Liver (tissue), 8 donors: ENCODE measurements at regions not wholly inside any gene's neighbourhood (a gene's known extent, or its start where the extent isn't known, plus 50 kb on each side); places are given as distances from the start of the nearest gene placed in this dataset.

ENCODE experiments used
- DNase-seq: peaks from one replicate; pipeline ENCODE4 v3.0.0-alpha.2; 2017; ENCODE audit warnings: low spot score
- H3K27ac ChIP-seq, 2 donors: one replicate each; pipeline ENCODE4 v1.7.0; 2013; ENCODE audit warnings: inconsistent platforms in 2 of 2, low read length in 2 of 2, control low read depth in 1 of 2, low read depth in 1 of 2, mild to moderate bottlenecking in 1 of 2
- H3K27me3 ChIP-seq, 4 donors: one replicate each; pipeline versions ENCODE4 v1.6.1 to v1.7.0; 2013; ENCODE audit warnings: low read length in 3 of 4, inconsistent platforms in 1 of 4, mild to moderate bottlenecking in 1 of 4, moderate library complexity in 1 of 4; ENCODE audit not compliant: control insufficient read depth in 4 of 4, insufficient read depth in 4 of 4
- H3K36me3 ChIP-seq, 4 donors: one replicate each; pipeline versions ENCODE4 v1.6.1 to v1.7.0; 2013; ENCODE audit warnings: low read length in 3 of 4, mild to moderate bottlenecking in 3 of 4, low read depth in 1 of 4, moderate library complexity in 1 of 4; ENCODE audit not compliant: control insufficient read depth in 4 of 4, insufficient read depth in 3 of 4
- H3K4me1 ChIP-seq, 4 donors: one replicate each; pipeline versions ENCODE4 v1.6.1 to v1.7.0; 2013; ENCODE audit warnings: low read length in 3 of 4, mild to moderate bottlenecking in 3 of 4, moderate library complexity in 1 of 4; ENCODE audit not compliant: control insufficient read depth in 4 of 4, insufficient read depth in 4 of 4
- H3K4me3 ChIP-seq, 3 donors: one replicate each; pipeline versions ENCODE4 v1.6.1 to v1.7.0; 2013; ENCODE audit warnings: low read length in 3 of 3, control low read depth in 1 of 3, low read depth in 1 of 3, mild to moderate bottlenecking in 1 of 3
- H3K9ac ChIP-seq, 2 donors: one replicate each; pipeline ENCODE4 v1.7.0; 2013; ENCODE audit warnings: low read length in 2 of 2, mild to moderate bottlenecking in 2 of 2, moderate library complexity in 2 of 2, control low read depth in 1 of 2, low read depth in 1 of 2
- H3K9me3 ChIP-seq, 4 donors: one replicate each; pipeline versions ENCODE4 v1.6.1 to v1.7.0; 2013; ENCODE audit warnings: low read length in 3 of 4; ENCODE audit not compliant: control insufficient read depth in 4 of 4
- EGR1 ChIP-seq, 2 donors: IDR thresholded peaks; 2 replicates each; pipeline ENCODE4 v1.6.1; 2016 to 2018; ENCODE audit warnings: antibody characterized with exemption in 2 of 2, low read depth in 2 of 2
- FOXA1 ChIP-seq: IDR thresholded peaks from 2 replicates; pipeline ENCODE4 v1.6.1; 2016; ENCODE audit warnings: antibody characterized with exemption
- FOXA2 ChIP-seq: IDR thresholded peaks from 2 replicates; pipeline ENCODE4 v1.6.1; 2016; ENCODE audit warnings: antibody characterized with exemption
- GABPA ChIP-seq, 2 donors: IDR thresholded peaks in 1 of 2; conservative IDR thresholded peaks in 1 of 2; 2 replicates each; pipeline ENCODE4 v1.6.1; 2016; ENCODE audit warnings: antibody characterized with exemption in 2 of 2, mild to moderate bottlenecking in 1 of 2, moderate library complexity in 1 of 2
- HNF4G ChIP-seq: IDR thresholded peaks from 2 replicates; pipeline ENCODE4 v1.6.1; 2016; ENCODE audit warnings: antibody characterized with exemption
- JUND ChIP-seq, 2 donors: IDR thresholded peaks; 2 replicates each; pipeline ENCODE4 v1.6.1; 2016; ENCODE audit warnings: antibody characterized with exemption in 2 of 2
- NR2F2 ChIP-seq: IDR thresholded peaks from 2 replicates; pipeline ENCODE4 v1.6.1; 2016; ENCODE audit warnings: antibody characterized with exemption
- RAD21 ChIP-seq, 2 donors: IDR thresholded peaks; 2 replicates each; pipeline ENCODE4 v1.6.1; 2016; ENCODE audit warnings: antibody characterized with exemption in 2 of 2, mild to moderate bottlenecking in 2 of 2
- REST ChIP-seq: IDR thresholded peaks from 2 replicates; pipeline ENCODE4 v1.6.1; 2016; ENCODE audit warnings: antibody characterized with exemption, mild to moderate bottlenecking
- RXRA ChIP-seq, 2 donors: IDR thresholded peaks; 2 replicates each; pipeline ENCODE4 v1.6.1; 2017 to 2018; ENCODE audit warnings: antibody characterized with exemption in 2 of 2, mild to moderate bottlenecking in 1 of 2
- SP1 ChIP-seq: IDR thresholded peaks from 2 replicates; pipeline ENCODE4 v1.6.1; 2018; ENCODE audit warnings: antibody characterized with exemption, mild to moderate bottlenecking
- YY1 ChIP-seq: IDR thresholded peaks from 2 replicates; pipeline ENCODE4 v1.6.1; 2016; ENCODE audit warnings: antibody characterized with exemption, mild to moderate bottlenecking
- WGBS: extraction: QIAGEN DNeasy Blood & Tissue Kit; methylation state at CpG from one replicate; pipeline ENCODE4 v1.1.7; 2013; 5-methylcytosine and 5-hydroxymethylcytosine counted together
- TF ChIP-seq, protein P1 (sequence below): IDR thresholded peaks from 2 replicates; pipeline ENCODE4 v1.6.1; 2016; ENCODE audit warnings: antibody characterized with exemption
- TF ChIP-seq, protein P2 (sequence below): fragments of 150-350 bp; IDR thresholded peaks from 2 replicates; pipeline ENCODE4 v1.5.1; 2017; ENCODE audit warnings: improper control_type of control experiment, low read depth, low read length; ENCODE audit not compliant: missing input control
- TF ChIP-seq, protein P3 (sequence below): IDR thresholded peaks from 2 replicates; pipeline ENCODE4 v1.6.1; 2016; ENCODE audit warnings: antibody characterized with exemption
- TF ChIP-seq, protein P4 (sequence below): IDR thresholded peaks from 2 replicates; pipeline ENCODE4 v1.6.1; 2016; ENCODE audit warnings: antibody characterized with exemption
- donor health status: healthy.
- donor health status: healthy.
- donor health status: healthy.
- donor health status: healthy.
- donor health status: healthy.

- 48% methylated on average over 5 of the region's 5 CpGs for WGBS
Measured at GRCh38 chr13:53144826-53145225, 116.2 kb downstream of the OLFM4 start.

More at GRCh38 chr13:53144826-53145225, 116.2 kb downstream of the OLFM4 start:
- H3K9ac ChIP-seq = no peak overlapping the region
- DNase-seq = no peak
- H3K4me3 ChIP-seq = no peak overlapping the region
- no peak overlapping the region for H3K27ac ChIP-seq
- no peaks in the 10 kb centered on the region for H3K9me3 ChIP-seq
- TF ChIP-seq, protein P1, sequence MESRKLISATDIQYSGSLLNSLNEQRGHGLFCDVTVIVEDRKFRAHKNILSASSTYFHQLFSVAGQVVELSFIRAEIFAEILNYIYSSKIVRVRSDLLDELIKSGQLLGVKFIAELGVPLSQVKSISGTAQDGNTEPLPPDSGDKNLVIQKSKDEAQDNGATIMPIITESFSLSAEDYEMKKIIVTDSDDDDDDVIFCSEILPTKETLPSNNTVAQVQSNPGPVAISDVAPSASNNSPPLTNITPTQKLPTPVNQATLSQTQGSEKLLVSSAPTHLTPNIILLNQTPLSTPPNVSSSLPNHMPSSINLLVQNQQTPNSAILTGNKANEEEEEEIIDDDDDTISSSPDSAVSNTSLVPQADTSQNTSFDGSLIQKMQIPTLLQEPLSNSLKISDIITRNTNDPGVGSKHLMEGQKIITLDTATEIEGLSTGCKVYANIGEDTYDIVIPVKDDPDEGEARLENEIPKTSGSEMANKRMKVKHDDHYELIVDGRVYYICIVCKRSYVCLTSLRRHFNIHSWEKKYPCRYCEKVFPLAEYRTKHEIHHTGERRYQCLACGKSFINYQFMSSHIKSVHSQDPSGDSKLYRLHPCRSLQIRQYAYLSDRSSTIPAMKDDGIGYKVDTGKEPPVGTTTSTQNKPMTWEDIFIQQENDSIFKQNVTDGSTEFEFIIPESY = no peak
- TF ChIP-seq YY1 (no peak), GABPA (IDR thresholded peaks at IDR 0.05 in 1 of 2, conservative IDR thresholded peaks at IDR 0.05 in 1 of 2) (no peak), FOXA1 (no peak), RAD21 (IDR thresholded peaks at IDR 0.05) (no peak), NR2F2 (no peak), FOXA2 (no peak), JUND (IDR thresholded peaks at IDR 0.05) (no peak), REST (no peak), EGR1 (IDR thresholded peaks at IDR 0.05; ENCODE audit: low read depth in 2 of 2) (no peak), HNF4G (no peak), SP1 (no peak), RXRA (IDR thresholded peaks at IDR 0.05) (no peak)
- TF ChIP-seq, protein P2, sequence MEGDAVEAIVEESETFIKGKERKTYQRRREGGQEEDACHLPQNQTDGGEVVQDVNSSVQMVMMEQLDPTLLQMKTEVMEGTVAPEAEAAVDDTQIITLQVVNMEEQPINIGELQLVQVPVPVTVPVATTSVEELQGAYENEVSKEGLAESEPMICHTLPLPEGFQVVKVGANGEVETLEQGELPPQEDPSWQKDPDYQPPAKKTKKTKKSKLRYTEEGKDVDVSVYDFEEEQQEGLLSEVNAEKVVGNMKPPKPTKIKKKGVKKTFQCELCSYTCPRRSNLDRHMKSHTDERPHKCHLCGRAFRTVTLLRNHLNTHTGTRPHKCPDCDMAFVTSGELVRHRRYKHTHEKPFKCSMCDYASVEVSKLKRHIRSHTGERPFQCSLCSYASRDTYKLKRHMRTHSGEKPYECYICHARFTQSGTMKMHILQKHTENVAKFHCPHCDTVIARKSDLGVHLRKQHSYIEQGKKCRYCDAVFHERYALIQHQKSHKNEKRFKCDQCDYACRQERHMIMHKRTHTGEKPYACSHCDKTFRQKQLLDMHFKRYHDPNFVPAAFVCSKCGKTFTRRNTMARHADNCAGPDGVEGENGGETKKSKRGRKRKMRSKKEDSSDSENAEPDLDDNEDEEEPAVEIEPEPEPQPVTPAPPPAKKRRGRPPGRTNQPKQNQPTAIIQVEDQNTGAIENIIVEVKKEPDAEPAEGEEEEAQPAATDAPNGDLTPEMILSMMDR = no peak
- TF ChIP-seq, protein P3, sequence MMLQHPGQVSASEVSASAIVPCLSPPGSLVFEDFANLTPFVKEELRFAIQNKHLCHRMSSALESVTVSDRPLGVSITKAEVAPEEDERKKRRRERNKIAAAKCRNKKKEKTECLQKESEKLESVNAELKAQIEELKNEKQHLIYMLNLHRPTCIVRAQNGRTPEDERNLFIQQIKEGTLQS = no peak
- TF ChIP-seq, protein P4, sequence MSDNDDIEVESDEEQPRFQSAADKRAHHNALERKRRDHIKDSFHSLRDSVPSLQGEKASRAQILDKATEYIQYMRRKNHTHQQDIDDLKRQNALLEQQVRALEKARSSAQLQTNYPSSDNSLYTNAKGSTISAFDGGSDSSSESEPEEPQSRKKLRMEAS = no peak
- peaks cover 0 to 3% (median 2%) of the 10 kb centered on the region in 4 donors for H3K27me3 ChIP-seq
- H3K4me1 ChIP-seq = no peaks in the 10 kb centered on the region
- H3K36me3 ChIP-seq = no peaks in the 10 kb centered on the region
